GM19239 (cell line): ENCODE measurements at regions not wholly inside any gene's neighbourhood (a gene's known extent, or its start where the extent isn't known, plus 50 kb on each side); places are given as distances from the start of the nearest gene placed in this dataset.
"Not testable (repeated sequence)": the region's sequence is repeated elsewhere in the genome, so short reads cannot be mapped to it uniquely, and the experiment has no call there.

ENCODE experiments used
- DNase-seq: peaks from one replicate; pipeline ENCODE4 v3.0.0; 2011; ENCODE audit warnings: low spot score; ENCODE audit not compliant: insufficient read length
- FAIRE-seq: peaks from 2 replicates; lab custom pipeline; 2011; peaks lifted over from hg19 to GRCh38; lab: Jason Lieb, UNC

GRCh38 chrX:25503826-25504225, 488.1 kb upstream of the ARX start:
- DNase-seq = no peak
- no peak for FAIRE-seq

DNA sequence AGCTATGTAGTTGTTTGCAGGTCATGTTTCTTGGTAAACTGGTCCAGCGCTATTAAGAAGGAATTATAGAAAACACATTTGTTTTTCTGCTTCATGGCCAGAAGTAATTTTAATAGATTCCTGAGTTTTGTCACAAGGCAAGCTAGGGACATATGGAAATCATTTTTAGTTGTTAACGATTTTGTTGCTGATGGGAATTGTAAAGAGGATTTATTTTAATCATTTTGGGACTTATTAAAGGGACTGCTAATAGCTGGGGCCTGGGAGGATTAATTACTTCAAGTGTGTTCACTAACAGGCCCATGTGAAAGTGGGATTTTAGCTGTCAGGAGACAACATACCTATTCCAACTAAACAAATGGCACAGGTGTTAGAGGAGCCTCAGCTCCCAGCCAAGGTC, 492.0 kb upstream of the ARX start:
- FAIRE-seq (no peak), DNase-seq (no peak)

GRCh38 chrX:25519258-25519657, 503.5 kb upstream of the ARX start:
- no peak for FAIRE-seq
- DNase-seq = no peak

DNA sequence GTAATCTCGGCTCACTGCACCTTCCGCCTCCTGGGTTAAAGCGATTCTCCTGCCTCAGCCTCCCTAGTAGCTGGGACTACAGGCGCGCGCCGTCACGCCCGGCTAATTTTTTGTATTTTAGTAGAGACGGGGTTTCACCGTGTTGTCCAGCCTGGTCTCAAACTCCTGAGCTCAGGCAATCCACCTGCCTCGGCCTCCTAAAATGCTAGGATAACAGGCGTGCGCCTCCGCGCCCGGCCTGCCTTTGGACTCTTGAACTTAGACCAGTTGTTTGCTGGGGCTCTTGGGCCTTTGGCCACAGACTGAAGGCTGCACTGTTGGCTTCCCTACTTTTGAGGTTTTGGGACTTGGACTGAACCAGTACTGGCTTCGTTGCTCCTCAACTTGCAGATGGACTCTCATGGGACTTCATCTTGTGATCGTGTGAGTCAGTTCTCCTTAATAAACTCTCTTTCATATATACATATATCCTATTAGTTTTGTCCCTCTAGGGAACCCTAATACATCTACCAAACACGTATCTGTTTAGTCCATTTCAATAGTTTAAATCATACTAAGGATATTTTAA, 506.8 kb upstream of the ARX start:
- not testable (repeated sequence) for FAIRE-seq, DNase-seq

GRCh38 chrX:25523574-25524540, 508.1 kb upstream of the ARX start:
- DNase-seq (no peak), FAIRE-seq (no peak)

- no peak for FAIRE-seq
These were observed 511.4 kb upstream of the ARX start for GRCh38 chrX:25527156-25527555.

DNA sequence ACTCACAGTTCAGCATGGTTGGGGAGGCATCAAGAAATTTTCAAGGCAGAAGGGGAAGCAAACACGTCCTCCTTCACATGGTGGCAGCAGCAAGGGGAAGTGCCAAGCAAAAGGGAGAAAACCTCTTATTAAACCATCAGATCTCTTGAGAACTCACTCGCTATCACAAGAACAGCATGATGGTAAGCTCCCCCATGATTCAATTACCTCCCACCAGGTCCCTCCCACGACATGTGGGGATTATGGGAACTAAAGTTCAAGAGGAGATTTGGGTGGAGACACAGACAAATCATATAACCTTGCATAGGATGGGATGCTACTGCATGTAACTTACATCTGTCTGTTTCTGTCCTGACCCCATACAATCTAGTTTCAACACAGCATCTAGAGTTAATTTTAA, 511.8 kb upstream of the ARX start:
- FAIRE-seq = no peak
- DNase-seq = no peak

More at GRCh38 chrX:25527156-25527555, 511.4 kb upstream of the ARX start:
- no peak for DNase-seq

GRCh38 chrX:25531096-25531495, 515.3 kb upstream of the ARX start:
- no peak for DNase-seq
- no peak for FAIRE-seq

DNA sequence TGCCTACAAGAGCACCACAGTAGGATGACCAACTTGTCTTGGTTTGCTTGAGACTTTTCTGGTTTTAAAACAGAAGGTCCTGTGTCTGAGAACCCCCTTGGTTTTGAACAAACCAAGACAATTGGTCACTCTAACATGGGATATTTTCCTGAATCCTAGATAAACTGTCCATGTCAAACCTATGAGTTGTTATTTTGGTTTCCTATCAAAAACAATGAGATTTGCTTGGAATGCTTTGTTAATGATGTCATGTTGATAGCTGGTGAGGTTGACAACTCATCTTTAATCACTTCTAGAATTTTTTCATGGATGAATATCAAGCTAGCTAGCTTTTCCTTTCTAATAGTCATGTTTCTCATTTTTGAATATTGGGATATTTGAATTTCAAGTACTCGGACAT, 518.3 kb upstream of the ARX start:
- FAIRE-seq = no peak

DNA sequence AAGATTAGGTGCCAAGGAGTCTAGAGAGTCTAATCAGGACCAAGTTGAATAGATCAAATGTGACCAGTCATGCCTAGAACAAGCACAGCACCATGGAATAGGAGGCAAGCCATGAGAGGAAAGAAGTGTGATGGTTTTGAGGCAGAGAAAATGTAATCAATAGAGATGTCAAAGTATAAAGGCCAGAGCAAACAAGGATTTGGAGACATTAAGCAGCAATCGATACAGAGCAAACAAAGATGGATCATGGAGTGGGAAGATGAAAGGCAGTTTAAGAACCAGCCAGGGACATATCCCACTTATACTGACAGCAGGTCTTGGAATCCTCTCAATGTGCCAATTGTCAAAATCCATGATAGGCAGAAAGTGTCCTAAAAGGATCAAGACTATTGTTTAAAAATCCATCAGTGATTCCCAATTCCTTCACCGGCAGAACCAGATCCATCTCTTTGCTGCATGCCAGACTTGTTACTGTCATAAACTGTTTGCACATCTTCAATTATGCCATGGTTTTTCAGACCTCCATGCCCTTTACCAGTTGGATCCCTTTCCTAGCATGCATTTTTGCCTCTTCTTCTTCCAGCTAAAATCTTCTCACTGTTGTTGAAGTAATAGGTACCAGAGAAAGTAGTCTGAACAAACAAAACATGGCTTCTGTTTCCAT, 520.7 kb upstream of the ARX start:
- DNase-seq (no peak), FAIRE-seq (no peak)

More for the DNA sequence above, 518.3 kb upstream of the ARX start:
- no peak for DNase-seq

GRCh38 chrX:25537699-25538098, 521.9 kb upstream of the ARX start:
- no peak for DNase-seq
- FAIRE-seq = no peak

- FAIRE-seq = no peak
- no peak for DNase-seq
These were observed 528.9 kb upstream of the ARX start for GRCh38 chrX:25544641-25545040.

DNA sequence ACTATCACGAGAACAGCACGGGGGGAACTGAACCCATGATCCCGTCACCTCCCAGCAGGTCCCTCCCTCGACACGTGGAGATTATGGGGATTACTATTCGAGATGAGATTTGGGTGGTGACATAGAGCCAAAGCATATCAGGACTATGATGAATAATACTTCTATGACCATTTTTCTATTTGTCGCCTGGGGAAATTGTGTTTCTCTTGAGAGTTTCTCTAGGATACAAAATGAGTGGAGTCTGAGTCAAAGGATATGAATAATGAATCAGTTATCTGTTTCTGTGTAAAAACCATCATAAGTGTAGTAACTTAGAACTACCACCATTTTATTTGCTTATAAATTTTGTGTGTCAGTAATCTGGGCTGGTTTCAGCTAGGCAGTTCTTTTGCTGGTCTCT, 533.0 kb upstream of the ARX start:
- FAIRE-seq = no peak

GRCh38 chrX:25555521-25555920, 539.8 kb upstream of the ARX start:
- DNase-seq = no peak
- FAIRE-seq = no peak

More for the DNA sequence above, 533.0 kb upstream of the ARX start:
- no peak for DNase-seq

GRCh38 chrX:25558137-25558536, 542.4 kb upstream of the ARX start:
- FAIRE-seq = no peak
- no peak for DNase-seq

DNA sequence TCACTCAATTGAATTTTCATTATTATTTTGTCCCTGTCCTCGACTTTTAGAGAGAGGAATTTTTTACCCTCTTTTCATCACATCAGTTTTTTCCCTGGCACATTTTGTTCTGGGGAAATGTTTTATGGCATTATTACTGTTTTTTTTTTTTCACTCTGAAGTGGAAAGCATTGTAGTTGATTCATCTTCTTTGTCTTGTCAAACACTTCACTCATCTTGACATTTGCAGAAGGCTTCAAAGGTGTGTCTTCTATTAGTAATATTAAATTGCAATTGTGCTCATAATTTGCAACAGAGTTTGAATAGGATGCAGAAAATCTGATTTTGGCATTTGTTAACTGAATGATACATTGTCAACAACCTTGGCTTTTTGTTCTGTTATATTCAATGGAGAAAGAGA, 545.4 kb upstream of the ARX start:
- no peak for FAIRE-seq
- no peak for DNase-seq

GRCh38 chrX:25573631-25574030, 557.9 kb upstream of the ARX start:
- no peak for FAIRE-seq
- DNase-seq = no peak

- DNase-seq (no peak), FAIRE-seq (no peak)
These were observed 541.2 kb upstream of the MAGEB18 start for GRCh38 chrX:25596921-25597320.

DNA sequence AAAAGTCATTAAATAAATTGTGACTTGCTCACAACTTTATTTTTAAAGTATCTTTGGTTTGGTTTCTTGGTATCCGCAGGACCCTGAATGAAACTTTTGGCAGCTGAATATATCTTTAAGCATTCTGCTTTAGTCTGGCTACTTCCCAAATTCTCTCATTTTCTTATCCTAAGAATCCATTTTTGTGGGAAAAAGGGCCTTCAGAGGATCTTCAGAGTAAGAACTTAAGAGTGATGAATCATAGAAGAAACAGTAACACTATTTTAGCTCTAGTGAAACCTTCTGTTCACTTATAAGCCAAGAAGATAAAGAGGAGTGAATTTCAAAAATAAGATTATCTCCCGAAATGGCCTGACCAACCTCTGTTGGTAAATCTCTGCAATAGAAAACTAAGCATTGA, 540.6 kb upstream of the MAGEB18 start:
- FAIRE-seq (peak; percentile 8), DNase-seq (no peak)

DNA sequence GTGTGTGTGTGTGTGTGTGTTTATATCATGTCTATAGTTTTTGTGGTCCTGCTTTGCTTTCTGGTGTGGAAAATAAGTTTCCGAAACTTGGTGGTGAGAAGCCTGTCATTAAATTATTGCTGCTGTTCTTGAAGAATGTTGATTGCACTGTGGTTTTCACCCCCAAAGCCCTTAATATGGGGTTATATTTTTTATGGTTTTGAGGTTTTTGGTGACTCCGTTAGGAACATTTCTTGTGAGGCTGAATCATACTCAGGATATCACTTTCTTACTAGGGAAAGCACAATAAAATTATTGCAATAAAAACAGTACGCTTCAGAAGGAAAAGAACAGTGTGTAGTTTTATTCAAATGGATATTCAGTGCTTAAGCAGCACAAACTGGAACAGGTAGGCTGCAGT, 539.1 kb upstream of the MAGEB18 start:
- no peak for DNase-seq
- FAIRE-seq = no peak

DNA sequence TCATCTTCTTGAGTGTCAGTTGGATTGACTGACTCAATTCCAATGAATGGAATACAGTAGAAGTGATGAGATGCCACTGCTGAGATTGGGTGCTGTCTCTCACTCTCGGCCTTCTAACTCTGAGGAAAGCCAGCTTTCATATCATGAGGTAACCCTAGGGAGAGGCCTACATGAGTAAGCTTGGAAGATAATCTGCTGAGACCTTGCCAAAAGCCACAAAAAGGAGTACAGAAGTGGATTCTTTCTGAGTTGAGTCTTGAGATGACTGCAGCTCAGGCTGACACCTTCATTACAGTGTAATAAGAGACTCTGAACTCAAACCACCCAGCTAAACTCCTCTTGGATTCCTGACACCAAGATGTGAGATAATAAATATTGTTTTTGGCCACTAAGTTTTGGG, 537.4 kb upstream of the MAGEB18 start:
- no peak for FAIRE-seq
- DNase-seq = no peak
